SK-N-SH (cell line): ENCODE measurements at regions not wholly inside any gene's neighbourhood (a gene's known extent, or its start where the extent isn't known, plus 50 kb on each side); places are given as distances from the start of the nearest gene placed in this dataset.

Experiments used
- CTCF ChIA-PET: fragments of 300-600, 350-600 bp; formaldehyde crosslinking; extraction: SDS; loops from one replicate; lab custom pipeline; 2021; lab: Yijun Ruan, JAX
- POLR2A ChIA-PET: fragments of 350-600 bp; sonication (Branson Sonifier 250); formaldehyde crosslinking; extraction: SDS; loops from one replicate; lab custom pipeline; 2020; ENCODE audit warnings: antibody characterized with exemption, inconsistent platforms; lab: Yijun Ruan, JAX
- DNase-seq: peaks from one replicate; pipeline ENCODE4 v3.0.0; 2012
- H2AFZ ChIP-seq: fragments of 200-600 bp; sonication (generic); 2 replicates; pipeline ENCODE4 v1.8.1; 2016; ENCODE audit warnings: antibody characterized with exemption, mild to moderate bottlenecking, low read depth
- H3F3A ChIP-seq: fragments of 200-600 bp; sonication (generic); replicated peaks from 2 replicates; pipeline ENCODE3; 2016; ENCODE audit warnings: antibody characterized with exemption, mild to moderate bottlenecking; ENCODE audit not compliant: insufficient read depth
- H3K27ac ChIP-seq, 2 experiments: fragments of 200-500 bp in 1 of 2; fragments of 200-600 bp in 1 of 2; sonication (Bioruptor generic) in 1 of 2; sonication (generic), shearing (Covaris generic) in 1 of 2; 2 replicates each; pipeline versions ENCODE4 v1.5.1 to v1.6.1; 2014 to 2016; ENCODE audit warnings: low read depth in 2 of 2, inconsistent platforms in 1 of 2, low read length in 1 of 2, mild to moderate bottlenecking in 1 of 2, mixed read lengths in 1 of 2
- H3K27me3 ChIP-seq: fragments of 200-600 bp; sonication (generic), shearing (Covaris generic); 2 replicates; pipeline ENCODE4 v1.6.1; 2016; ENCODE audit warnings: mixed run types; ENCODE audit not compliant: insufficient read depth
- H3K36me3 ChIP-seq, 2 experiments: fragments of 200-500 bp in 1 of 2; fragments of 200-600 bp in 1 of 2; sonication (Bioruptor generic) in 1 of 2; sonication (generic) in 1 of 2; replicated peaks in 1 of 2; 2 replicates each; pipeline versions ENCODE3 to v1.5.1; 2014 to 2016; ENCODE audit warnings: low read length in 1 of 2, mild to moderate bottlenecking in 1 of 2; ENCODE audit not compliant: insufficient read depth in 2 of 2, control insufficient read depth in 1 of 2
- H3K4me1 ChIP-seq, 2 experiments: fragments of 200-500 bp in 1 of 2; fragments of 200-600 bp in 1 of 2; sonication (Bioruptor generic) in 1 of 2; sonication (generic), shearing (Covaris generic) in 1 of 2; 2 replicates each; pipeline versions ENCODE4 v1.5.1 to v1.6.1; 2014 to 2016; ENCODE audit warnings: low read depth in 1 of 2, low read length in 1 of 2, mixed run types in 1 of 2; ENCODE audit not compliant: insufficient read depth in 2 of 2, control insufficient read depth in 1 of 2
- H3K4me2 ChIP-seq: fragments of 200-600 bp; sonication (generic), shearing (Covaris generic); 2 replicates; pipeline ENCODE4 v1.6.1; 2017; ENCODE audit warnings: mixed run types
- H3K4me3 ChIP-seq, 2 experiments: fragments of 200-500 bp in 1 of 2; fragments of 200-600 bp in 1 of 2; sonication (Bioruptor generic) in 1 of 2; sonication (generic), shearing (Covaris generic) in 1 of 2; 2 replicates each; pipeline versions ENCODE4 v1.5.1 to v1.8.1; 2014 to 2016; ENCODE audit warnings: low read depth in 2 of 2, inconsistent platforms in 1 of 2, low read length in 1 of 2, mild to moderate bottlenecking in 1 of 2, mixed read lengths in 1 of 2, moderate library complexity in 1 of 2
- H3K79me2 ChIP-seq: fragments of 200-600 bp; sonication (generic); 2 replicates; pipeline ENCODE4 v1.8.1; 2017; ENCODE audit warnings: mild to moderate bottlenecking; ENCODE audit not compliant: insufficient read depth
- H3K9ac ChIP-seq: fragments of 200-600 bp; sonication (generic); 2 replicates; pipeline ENCODE4 v1.6.1; 2017; ENCODE audit warnings: mixed run types
- H3K9me2 ChIP-seq: fragments of 200-600 bp; sonication (generic); 2 replicates; pipeline ENCODE4 v1.6.1; 2017; ENCODE audit warnings: mixed run types
- H3K9me3 ChIP-seq: fragments of 200-600 bp; sonication (generic); 2 replicates; pipeline ENCODE4 v1.6.1; 2017; ENCODE audit warnings: mixed run types, mild to moderate bottlenecking, moderate library complexity
- H4K20me1 ChIP-seq: fragments of 200-600 bp; sonication (generic); 2 replicates; pipeline ENCODE4 v1.6.1; 2017; ENCODE audit warnings: mild to moderate bottlenecking, mixed run types; ENCODE audit not compliant: insufficient read depth
- EP300 ChIP-seq, 2 experiments: IDR thresholded peaks; 2 replicates each; pipeline versions ENCODE4 v1.4.0 to v1.6.1; 2012; ENCODE audit warnings: borderline replicate concordance in 1 of 2, low read depth in 1 of 2, low read length in 1 of 2
- EZH2phosphoT487 ChIP-seq: fragments of 200-600 bp; sonication (generic); IDR thresholded peaks from 2 replicates; pipeline ENCODE4 v1.6.1; 2017; ENCODE audit warnings: low read depth, mixed run types, mild to moderate bottlenecking, antibody characterized with exemption, moderate library complexity, borderline replicate concordance
- FOSL2 ChIP-seq: IDR thresholded peaks from 2 replicates; pipeline ENCODE4 v1.4.0; 2012; ENCODE audit warnings: low read depth, mild to moderate bottlenecking, moderate library complexity, borderline replicate concordance
- JUND ChIP-seq: IDR thresholded peaks from 2 replicates; pipeline ENCODE4 v1.4.0; 2012
- MEF2A ChIP-seq: IDR thresholded peaks from 2 replicates; pipeline ENCODE4 v1.4.0; 2012; ENCODE audit warnings: low read depth, borderline replicate concordance
- NFIC ChIP-seq: IDR thresholded peaks from 2 replicates; pipeline ENCODE4 v1.4.0; 2012; ENCODE audit warnings: borderline replicate concordance
- POLR2AphosphoS5 ChIP-seq: IDR thresholded peaks from 2 replicates; pipeline ENCODE4 v1.6.1; 2012; ENCODE audit warnings: low read depth, low read length
- RFX5 ChIP-seq: IDR thresholded peaks from 2 replicates; pipeline ENCODE4 v1.6.1; 2012; ENCODE audit warnings: mild to moderate bottlenecking, improper control_type of control experiment, low read length
- RXRA ChIP-seq: IDR thresholded peaks from 2 replicates; pipeline ENCODE4 v1.4.0; 2012; ENCODE audit warnings: low read depth, mild to moderate bottlenecking, borderline replicate concordance
- SIN3A ChIP-seq: IDR thresholded peaks from 2 replicates; pipeline ENCODE4 v1.6.1; 2012; ENCODE audit warnings: low read depth, mild to moderate bottlenecking, low read length, moderate library complexity, borderline replicate concordance
- TCF12 ChIP-seq: IDR thresholded peaks from 2 replicates; pipeline ENCODE4 v1.4.0; 2012
- WGBS: methylation state at CpG from one replicate; pipeline ENCODE4 v1.1.6; 2017; ENCODE audit warnings: low lambda C conversion rate; 5-methylcytosine and 5-hydroxymethylcytosine counted together
- TF ChIP-seq, protein P1 (sequence below): IDR thresholded peaks from 2 replicates; pipeline ENCODE4 v1.4.0; 2012; ENCODE audit warnings: low read depth, borderline replicate concordance
- TF ChIP-seq, protein P2 (sequence below): fragments of 200-600 bp; sonication (generic); IDR thresholded peaks from 2 replicates; pipeline ENCODE4 v1.6.1; 2017; ENCODE audit warnings: antibody characterized with exemption, mild to moderate bottlenecking, moderate library complexity
- TF ChIP-seq, protein P3 (sequence below): fragments of 150-350 bp; IDR thresholded peaks from 2 replicates; pipeline ENCODE4 v1.6.1; 2017; ENCODE audit warnings: antibody characterized with exemption, low read length, low read depth, borderline replicate concordance
- TF ChIP-seq, protein P4 (sequence below): IDR thresholded peaks from 2 replicates; pipeline ENCODE4 v1.4.0; 2012; ENCODE audit warnings: low read depth

DNA sequence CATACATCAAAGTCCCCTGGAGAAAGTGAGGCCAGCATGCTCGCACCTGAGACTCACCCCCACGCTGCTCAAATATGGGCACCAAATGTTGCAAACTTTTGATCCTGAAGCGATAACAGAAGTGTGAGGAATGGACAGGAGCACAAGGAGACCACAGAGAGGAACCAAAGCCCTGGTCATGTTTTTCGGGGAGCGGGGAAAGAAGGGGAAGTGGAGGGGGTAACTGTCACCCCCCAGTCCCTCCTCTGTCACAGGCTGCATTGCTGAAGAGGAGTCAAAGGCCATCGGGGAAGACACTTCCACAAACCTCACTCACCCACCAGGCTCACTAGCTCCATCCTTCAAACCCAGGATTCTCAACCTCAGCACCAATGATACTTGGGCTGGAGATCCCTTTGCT is 182.4 kb downstream of the UACA start:
- CTCF ChIA-PET = interaction anchor here (0.8 kb wide), 1 partner anchor 91 kb away, joined by 3 read pairs; no protein-coding TSS in a partner anchor
- 95% methylated on average over 5 of the region's 6 CpGs for WGBS
- POLR2A ChIA-PET = no interaction called here

DNA sequence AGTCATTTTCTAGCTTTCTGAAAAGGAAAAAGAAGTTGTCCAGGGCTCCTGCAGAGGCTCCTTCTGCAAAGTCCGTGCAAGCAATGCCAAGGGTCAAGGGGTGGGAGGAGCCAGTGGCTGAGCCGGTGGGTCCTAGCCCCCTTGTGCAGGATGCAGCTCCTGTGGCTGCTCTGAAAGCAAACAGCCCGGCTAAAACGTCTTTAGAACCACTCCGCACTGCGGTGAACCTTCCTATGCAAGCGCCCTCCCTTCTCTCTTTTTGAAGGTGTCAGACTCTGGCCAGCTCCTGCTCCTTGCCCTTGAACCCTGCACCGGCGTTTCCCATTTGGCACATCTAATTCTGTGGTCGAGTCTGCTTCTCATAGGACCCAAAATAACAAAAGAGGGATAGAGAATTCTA is 183.1 kb downstream of the UACA start:
- H3K36me3 ChIP-seq = no peaks in the 10 kb centered on the region
- WGBS = 67% methylated on average over 9 of the region's 10 CpGs
- peaks cover 4% of the 10 kb centered on the region in 2 experiments; a peak in 2 of 4 replicates for H3K4me1 ChIP-seq
- H3K27ac ChIP-seq = no peak overlapping the region
- H3K4me3 ChIP-seq = no peak overlapping the region
- no peak overlapping the region for H3K4me2 ChIP-seq
- no peaks in the 10 kb centered on the region for H3F3A ChIP-seq
- no peaks in the 10 kb centered on the region for H4K20me1 ChIP-seq
- no peak for DNase-seq
- H3K9me2 ChIP-seq = no peaks in the 10 kb centered on the region
- TF ChIP-seq, protein P1, sequence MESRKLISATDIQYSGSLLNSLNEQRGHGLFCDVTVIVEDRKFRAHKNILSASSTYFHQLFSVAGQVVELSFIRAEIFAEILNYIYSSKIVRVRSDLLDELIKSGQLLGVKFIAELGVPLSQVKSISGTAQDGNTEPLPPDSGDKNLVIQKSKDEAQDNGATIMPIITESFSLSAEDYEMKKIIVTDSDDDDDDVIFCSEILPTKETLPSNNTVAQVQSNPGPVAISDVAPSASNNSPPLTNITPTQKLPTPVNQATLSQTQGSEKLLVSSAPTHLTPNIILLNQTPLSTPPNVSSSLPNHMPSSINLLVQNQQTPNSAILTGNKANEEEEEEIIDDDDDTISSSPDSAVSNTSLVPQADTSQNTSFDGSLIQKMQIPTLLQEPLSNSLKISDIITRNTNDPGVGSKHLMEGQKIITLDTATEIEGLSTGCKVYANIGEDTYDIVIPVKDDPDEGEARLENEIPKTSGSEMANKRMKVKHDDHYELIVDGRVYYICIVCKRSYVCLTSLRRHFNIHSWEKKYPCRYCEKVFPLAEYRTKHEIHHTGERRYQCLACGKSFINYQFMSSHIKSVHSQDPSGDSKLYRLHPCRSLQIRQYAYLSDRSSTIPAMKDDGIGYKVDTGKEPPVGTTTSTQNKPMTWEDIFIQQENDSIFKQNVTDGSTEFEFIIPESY = no peak
- TF ChIP-seq, protein P2, sequence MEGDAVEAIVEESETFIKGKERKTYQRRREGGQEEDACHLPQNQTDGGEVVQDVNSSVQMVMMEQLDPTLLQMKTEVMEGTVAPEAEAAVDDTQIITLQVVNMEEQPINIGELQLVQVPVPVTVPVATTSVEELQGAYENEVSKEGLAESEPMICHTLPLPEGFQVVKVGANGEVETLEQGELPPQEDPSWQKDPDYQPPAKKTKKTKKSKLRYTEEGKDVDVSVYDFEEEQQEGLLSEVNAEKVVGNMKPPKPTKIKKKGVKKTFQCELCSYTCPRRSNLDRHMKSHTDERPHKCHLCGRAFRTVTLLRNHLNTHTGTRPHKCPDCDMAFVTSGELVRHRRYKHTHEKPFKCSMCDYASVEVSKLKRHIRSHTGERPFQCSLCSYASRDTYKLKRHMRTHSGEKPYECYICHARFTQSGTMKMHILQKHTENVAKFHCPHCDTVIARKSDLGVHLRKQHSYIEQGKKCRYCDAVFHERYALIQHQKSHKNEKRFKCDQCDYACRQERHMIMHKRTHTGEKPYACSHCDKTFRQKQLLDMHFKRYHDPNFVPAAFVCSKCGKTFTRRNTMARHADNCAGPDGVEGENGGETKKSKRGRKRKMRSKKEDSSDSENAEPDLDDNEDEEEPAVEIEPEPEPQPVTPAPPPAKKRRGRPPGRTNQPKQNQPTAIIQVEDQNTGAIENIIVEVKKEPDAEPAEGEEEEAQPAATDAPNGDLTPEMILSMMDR = no peak
- TF ChIP-seq POLR2AphosphoS5 = no peak
- no peak for TF ChIP-seq EZH2phosphoT487
- TF ChIP-seq, all 33 proteins: peak for 0
- CTCF ChIA-PET = no interaction called here
- POLR2A ChIA-PET = no interaction called here
- Histone ChIP-seq H2AFZ (no peak overlapping the region), H3K9ac (no peak overlapping the region), H3K27me3 (no peaks in the 10 kb centered on the region), H3K9me3 (no peaks in the 10 kb centered on the region), H3K79me2 (no peaks in the 10 kb centered on the region)

More for the DNA sequence above, 182.4 kb downstream of the UACA start:
- Histone ChIP-seq H3K9me2 (no peaks in the 10 kb centered on the region), H3K4me2 (no peak overlapping the region), H3K27ac (no peak overlapping the region), H3F3A (no peaks in the 10 kb centered on the region), H3K36me3 (no peaks in the 10 kb centered on the region), H3K4me1 (peaks cover 0 to 1% of the 10 kb centered on the region in 2 experiments; a peak in 1 of 4 replicates), H3K9me3 (no peaks in the 10 kb centered on the region), H3K9ac (no peak overlapping the region), H3K79me2 (no peaks in the 10 kb centered on the region), H2AFZ (no peak overlapping the region), H3K4me3 (no peak overlapping the region), H3K27me3 (no peaks in the 10 kb centered on the region), H4K20me1 (no peaks in the 10 kb centered on the region)
- no peak for DNase-seq
- TF ChIP-seq EP300 (IDR thresholded peaks at IDR 0.05; ENCODE audit: borderline replicate concordance in 1 of 2, low read depth in 1 of 2, low read length in 1 of 2) (no peak), POLR2AphosphoS5 (no peak), NFIC (no peak), FOSL2 (no peak), JUND (no peak), RFX5 (no peak), SIN3A (no peak), MEF2A (no peak), TCF12 (no peak), RXRA (no peak)
- TF ChIP-seq, protein P3, sequence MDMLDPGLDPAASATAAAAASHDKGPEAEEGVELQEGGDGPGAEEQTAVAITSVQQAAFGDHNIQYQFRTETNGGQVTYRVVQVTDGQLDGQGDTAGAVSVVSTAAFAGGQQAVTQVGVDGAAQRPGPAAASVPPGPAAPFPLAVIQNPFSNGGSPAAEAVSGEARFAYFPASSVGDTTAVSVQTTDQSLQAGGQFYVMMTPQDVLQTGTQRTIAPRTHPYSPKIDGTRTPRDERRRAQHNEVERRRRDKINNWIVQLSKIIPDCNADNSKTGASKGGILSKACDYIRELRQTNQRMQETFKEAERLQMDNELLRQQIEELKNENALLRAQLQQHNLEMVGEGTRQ = no peak
- TF ChIP-seq, protein P4, sequence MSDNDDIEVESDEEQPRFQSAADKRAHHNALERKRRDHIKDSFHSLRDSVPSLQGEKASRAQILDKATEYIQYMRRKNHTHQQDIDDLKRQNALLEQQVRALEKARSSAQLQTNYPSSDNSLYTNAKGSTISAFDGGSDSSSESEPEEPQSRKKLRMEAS = no peak
